AG04450 (cell line): ENCODE measurements at regions not wholly inside any gene's neighbourhood (a gene's known extent, or its start where the extent isn't known, plus 50 kb on each side); places are given as distances from the start of the nearest gene placed in this dataset.

Source experiments
- CTCF ChIA-PET: fragments of 300-600, 350-600 bp; formaldehyde crosslinking; extraction: SDS; loops from one replicate; lab custom pipeline; 2022; ENCODE audit warnings: antibody characterized with exemption, inconsistent platforms; lab: Charles Lee
- POLR2A ChIA-PET: fragments of 350-600 bp; formaldehyde crosslinking; extraction: SDS; loops from one replicate; lab custom pipeline; 2021; ENCODE audit warnings: antibody characterized with exemption, inconsistent platforms; lab: Yijun Ruan, JAX
- DNase-seq: peaks from one replicate; pipeline ENCODE4 v3.0.0-alpha.2; 2011; ENCODE audit warnings: low read depth, low spot score
- H3K27ac ChIP-seq: one replicate; pipeline ENCODE4 v1.5.1; 2012; ENCODE audit warnings: low read depth, low read length, control low read depth
- H3K27me3 ChIP-seq: one replicate; pipeline ENCODE4 v1.6.0; 2012; ENCODE audit warnings: low read length; ENCODE audit not compliant: control insufficient read depth, insufficient read depth
- H3K4me3 ChIP-seq: 2 replicates; pipeline ENCODE4 v1.5.1; 2011; ENCODE audit warnings: mild to moderate bottlenecking, low read depth, low read length, control low read depth
- H3K9me3 ChIP-seq: 2 replicates; pipeline ENCODE4 v1.5.1; 2012; ENCODE audit warnings: low read length; ENCODE audit not compliant: control insufficient read depth, insufficient read depth
- CTCF ChIP-seq: IDR thresholded peaks from 2 replicates; pipeline ENCODE4 v1.5.1; 2011; ENCODE audit warnings: low read depth, low read length, control low read depth, inconsistent platforms

- CTCF ChIA-PET: no interaction called here
- no peak for DNase-seq
- no peak for TF ChIP-seq CTCF
- no peaks in the 10 kb centered on the region for H3K27me3 ChIP-seq
- H3K4me3 ChIP-seq: no peak overlapping the region
- POLR2A ChIA-PET: no interaction called here
- no peaks in the 10 kb centered on the region for H3K9me3 ChIP-seq
- no peak overlapping the region for H3K27ac ChIP-seq
Measured at GRCh38 chr4:33883111-33883510, 2361.2 kb downstream of the ARAP2 start.

GRCh38 chr4:33886356-33886755 lies 2358.0 kb downstream of the ARAP2 start:
- TF ChIP-seq CTCF: no peak
- H3K27ac ChIP-seq: no peak overlapping the region
- no peaks in the 10 kb centered on the region for H3K9me3 ChIP-seq
- POLR2A ChIA-PET: no interaction called here
- CTCF ChIA-PET: no interaction called here
- no peak for DNase-seq
- no peak overlapping the region for H3K4me3 ChIP-seq
- H3K27me3 ChIP-seq: no peaks in the 10 kb centered on the region

GRCh38 chr4:33890841-33891240 lies 2353.5 kb downstream of the ARAP2 start:
- ChIA-PET CTCF (no interaction called here), POLR2A (no interaction called here)
- Histone ChIP-seq H3K9me3 (no peaks in the 10 kb centered on the region), H3K27me3 (no peaks in the 10 kb centered on the region), H3K27ac (no peak overlapping the region), H3K4me3 (no peak overlapping the region)
- TF ChIP-seq CTCF: no peak
- DNase-seq: no peak

GRCh38 chr4:33911959-33912358 lies 2332.4 kb downstream of the ARAP2 start:
- ChIA-PET POLR2A (no interaction called here), CTCF (no interaction called here)
- TF ChIP-seq CTCF: no peak
- no peak overlapping the region for H3K27ac ChIP-seq
- no peaks in the 10 kb centered on the region for H3K9me3 ChIP-seq
- H3K27me3 ChIP-seq: no peaks in the 10 kb centered on the region
- DNase-seq: no peak
- H3K4me3 ChIP-seq: no peak overlapping the region

GRCh38 chr4:33914386-33914785 lies 2329.9 kb downstream of the ARAP2 start:
- no peak overlapping the region for H3K27ac ChIP-seq
- no peaks in the 10 kb centered on the region for H3K27me3 ChIP-seq
- TF ChIP-seq CTCF: no peak
- no peak for DNase-seq
- no peaks in the 10 kb centered on the region for H3K9me3 ChIP-seq
- CTCF ChIA-PET: no interaction called here
- POLR2A ChIA-PET: no interaction called here
- H3K4me3 ChIP-seq: no peak overlapping the region
